BE2C (cell line): ENCODE measurements at regions not wholly inside any gene's neighbourhood (a gene's known extent, or its start where the extent isn't known, plus 50 kb on each side); places are given as distances from the start of the nearest gene placed in this dataset.

Experiments used
- DNase-seq: peaks from one replicate; pipeline ENCODE4 v3.0.0-alpha.2; 2020
- H3K27me3 ChIP-seq: fragments of 250-450 bp; sonication (Bioruptor Pico); 2 replicates; pipeline ENCODE4 v1.5.1; 2020; ENCODE audit warnings: mild to moderate bottlenecking
- H3K36me3 ChIP-seq: fragments of 250-450 bp; sonication (Bioruptor Pico); 2 replicates; pipeline ENCODE4 v1.5.1; 2020; ENCODE audit warnings: mild to moderate bottlenecking
- H3K4me1 ChIP-seq: fragments of 250-450 bp; sonication (Bioruptor Pico); 2 replicates; pipeline ENCODE4 v1.5.1; 2020
- H3K4me3 ChIP-seq: 2 replicates; pipeline ENCODE4 v1.5.1; 2011; ENCODE audit warnings: low read depth, low read length
- H3K9me3 ChIP-seq: fragments of 250-450 bp; sonication (Bioruptor Pico); 2 replicates; pipeline ENCODE4 v1.5.1; 2020
- TF ChIP-seq, protein P1 (sequence below): IDR thresholded peaks from 2 replicates; pipeline ENCODE4 v1.5.1; 2012; ENCODE audit warnings: mild to moderate bottlenecking, low read depth, low read length

DNA sequence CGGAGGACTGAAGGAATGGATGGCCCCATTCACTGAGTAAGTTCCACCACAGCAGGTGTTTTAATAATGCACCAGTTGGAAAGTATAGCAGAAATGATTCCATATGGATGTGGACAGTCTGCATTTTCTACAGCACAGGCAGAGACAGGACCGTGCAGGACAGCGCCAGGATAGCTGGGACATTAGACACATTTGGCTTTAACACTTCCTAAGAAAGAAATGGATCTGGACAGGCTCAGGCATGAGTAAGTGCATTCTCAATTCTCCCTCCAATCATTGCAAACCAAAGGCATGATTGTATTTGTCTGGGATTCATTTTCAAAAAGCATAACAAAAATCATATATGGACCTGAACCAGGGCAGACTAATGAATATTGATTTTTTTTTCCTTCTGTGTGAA lies 233.0 kb upstream of the POU2AF2 start:
- Histone ChIP-seq H3K36me3 (no peaks in the 10 kb centered on the region), H3K27me3 (no peaks in the 10 kb centered on the region; the same call in 1 of the 2 replicates), H3K4me3 (no peak overlapping the region), H3K4me1 (no peaks in the 10 kb centered on the region), H3K9me3 (no peaks in the 10 kb centered on the region)
- TF ChIP-seq, protein P1, sequence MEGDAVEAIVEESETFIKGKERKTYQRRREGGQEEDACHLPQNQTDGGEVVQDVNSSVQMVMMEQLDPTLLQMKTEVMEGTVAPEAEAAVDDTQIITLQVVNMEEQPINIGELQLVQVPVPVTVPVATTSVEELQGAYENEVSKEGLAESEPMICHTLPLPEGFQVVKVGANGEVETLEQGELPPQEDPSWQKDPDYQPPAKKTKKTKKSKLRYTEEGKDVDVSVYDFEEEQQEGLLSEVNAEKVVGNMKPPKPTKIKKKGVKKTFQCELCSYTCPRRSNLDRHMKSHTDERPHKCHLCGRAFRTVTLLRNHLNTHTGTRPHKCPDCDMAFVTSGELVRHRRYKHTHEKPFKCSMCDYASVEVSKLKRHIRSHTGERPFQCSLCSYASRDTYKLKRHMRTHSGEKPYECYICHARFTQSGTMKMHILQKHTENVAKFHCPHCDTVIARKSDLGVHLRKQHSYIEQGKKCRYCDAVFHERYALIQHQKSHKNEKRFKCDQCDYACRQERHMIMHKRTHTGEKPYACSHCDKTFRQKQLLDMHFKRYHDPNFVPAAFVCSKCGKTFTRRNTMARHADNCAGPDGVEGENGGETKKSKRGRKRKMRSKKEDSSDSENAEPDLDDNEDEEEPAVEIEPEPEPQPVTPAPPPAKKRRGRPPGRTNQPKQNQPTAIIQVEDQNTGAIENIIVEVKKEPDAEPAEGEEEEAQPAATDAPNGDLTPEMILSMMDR, result no peak
- no peak for DNase-seq

DNA sequence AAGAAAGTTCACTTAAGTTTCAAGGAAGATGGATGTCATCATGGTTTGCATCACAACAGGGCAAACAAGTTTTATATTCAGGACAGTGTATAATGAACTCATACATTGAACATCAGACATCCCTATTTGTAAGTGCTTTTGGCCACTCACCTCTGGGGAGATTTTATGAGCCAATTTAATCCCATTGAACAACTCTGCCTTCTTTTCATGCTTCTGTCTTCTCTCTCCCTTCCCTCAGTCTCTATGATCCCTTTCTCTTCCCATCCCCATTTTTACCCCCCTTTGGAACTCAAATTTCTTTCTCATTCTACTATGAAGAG lies 234.3 kb upstream of the POU2AF2 start:
- H3K36me3 ChIP-seq, result no peaks in the 10 kb centered on the region
- no peaks in the 10 kb centered on the region for H3K4me1 ChIP-seq
- no peak overlapping the region for H3K4me3 ChIP-seq
- H3K9me3 ChIP-seq, result no peaks in the 10 kb centered on the region
- H3K27me3 ChIP-seq, result no peaks in the 10 kb centered on the region; the same call in 1 of the 2 replicates
- TF ChIP-seq, protein P1, result no peak
- DNase-seq, result no peak

DNA sequence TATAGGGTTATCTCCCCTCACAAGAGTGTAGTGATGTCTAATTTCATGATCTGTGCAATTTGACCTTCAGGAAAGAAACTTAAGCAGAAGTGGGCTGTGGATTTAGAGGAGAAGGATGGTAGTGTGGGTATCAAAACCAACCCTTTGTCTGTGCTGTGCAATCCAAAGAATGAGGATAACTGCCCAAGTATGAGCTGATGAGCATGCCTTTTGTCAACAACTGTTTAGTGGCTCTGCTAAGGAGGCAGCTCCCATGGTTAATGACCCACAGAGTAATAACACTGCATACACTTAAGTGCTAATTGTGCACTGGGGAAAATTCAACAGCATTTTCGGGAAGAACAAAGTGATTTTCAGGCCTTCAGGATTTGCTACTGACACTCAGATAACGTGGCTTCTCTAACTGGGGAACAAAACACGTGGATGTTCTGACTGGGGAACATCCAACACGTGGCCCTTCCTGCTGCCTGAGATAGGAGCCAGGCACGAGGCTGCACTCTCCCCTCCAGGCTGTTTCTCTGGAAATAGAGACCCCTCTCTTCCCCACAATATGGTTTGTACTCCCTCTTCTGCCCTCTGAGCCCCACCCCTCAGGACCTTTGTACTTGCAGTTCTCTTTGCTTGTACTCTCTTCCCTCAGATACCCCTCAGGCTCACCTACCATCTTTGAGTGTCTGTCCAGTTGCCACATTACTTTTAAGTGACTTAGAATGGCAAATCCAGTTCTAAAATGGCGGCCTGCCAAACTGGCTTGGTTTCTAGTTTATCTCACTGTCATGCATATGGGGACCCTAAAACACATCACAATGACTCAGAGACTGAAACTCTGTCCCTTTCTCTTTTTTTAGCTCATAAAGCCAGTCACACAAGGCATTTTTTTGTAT lies 234.9 kb upstream of the POU2AF2 start:
- Histone ChIP-seq H3K9me3 (no peaks in the 10 kb centered on the region), H3K27me3 (no peaks in the 10 kb centered on the region; the same call in 1 of the 2 replicates), H3K36me3 (no peaks in the 10 kb centered on the region), H3K4me3 (no peak overlapping the region), H3K4me1 (no peaks in the 10 kb centered on the region)
- DNase-seq, result no peak
- TF ChIP-seq, protein P1, result no peak

DNA sequence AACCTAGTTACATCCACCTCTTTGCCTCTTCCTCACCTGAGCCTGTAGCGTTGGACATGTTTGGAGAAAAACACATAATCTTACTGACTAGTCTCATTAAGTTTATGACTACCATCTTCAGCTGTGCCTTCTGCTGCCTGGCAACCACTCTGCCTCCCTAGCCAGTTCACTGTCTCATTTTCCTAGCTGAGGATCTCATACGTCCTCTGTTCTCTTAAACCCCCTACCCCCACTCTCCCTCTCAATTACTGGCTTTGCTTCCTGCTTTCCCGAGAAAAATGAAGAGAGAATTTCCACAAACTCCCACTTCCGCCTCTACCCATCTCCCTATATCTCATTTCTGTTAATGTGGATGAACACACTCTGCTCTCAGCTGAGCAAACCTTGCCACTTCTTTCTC lies 239.3 kb upstream of the POU2AF2 start:
- Histone ChIP-seq H3K9me3 (no peaks in the 10 kb centered on the region), H3K4me1 (no peaks in the 10 kb centered on the region), H3K27me3 (no peaks in the 10 kb centered on the region; the same call in 1 of the 2 replicates), H3K4me3 (no peak overlapping the region), H3K36me3 (no peaks in the 10 kb centered on the region)
- DNase-seq, result no peak
- TF ChIP-seq, protein P1, result no peak

DNA sequence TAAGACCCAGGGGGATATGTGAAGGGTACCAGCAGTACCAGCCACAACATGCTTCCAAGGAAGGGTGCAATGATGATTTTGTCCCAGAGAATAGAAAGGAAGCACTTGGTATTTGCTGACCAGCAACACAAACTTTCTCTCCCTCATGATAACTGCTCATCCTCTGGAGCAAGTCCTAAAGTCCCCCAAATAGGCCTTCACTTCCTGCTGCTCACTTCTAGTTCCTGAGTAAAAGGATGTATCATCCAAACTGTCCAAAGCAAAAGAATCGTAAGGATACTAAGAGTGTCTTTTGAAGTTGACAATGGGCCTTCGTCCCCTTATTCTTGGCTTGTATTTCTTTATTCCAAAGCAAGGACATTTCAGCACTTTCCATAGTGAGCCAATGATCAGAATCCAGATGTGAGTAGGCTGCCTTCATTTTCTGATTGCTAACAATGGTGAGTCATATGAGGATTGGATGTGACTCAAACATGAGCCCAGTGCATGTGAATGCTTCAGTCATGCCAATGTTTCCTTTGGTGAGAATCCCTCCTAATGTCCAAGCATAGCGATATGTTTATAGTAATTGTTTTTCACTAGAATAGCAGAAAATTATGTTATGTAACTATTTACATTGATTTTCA lies 243.4 kb upstream of the POU2AF2 start:
- TF ChIP-seq, protein P1, result no peak
- Histone ChIP-seq H3K4me1 (no peaks in the 10 kb centered on the region), H3K27me3 (no peaks in the 10 kb centered on the region), H3K9me3 (no peaks in the 10 kb centered on the region), H3K4me3 (no peak overlapping the region), H3K36me3 (no peaks in the 10 kb centered on the region)
- DNase-seq, result no peak

DNA sequence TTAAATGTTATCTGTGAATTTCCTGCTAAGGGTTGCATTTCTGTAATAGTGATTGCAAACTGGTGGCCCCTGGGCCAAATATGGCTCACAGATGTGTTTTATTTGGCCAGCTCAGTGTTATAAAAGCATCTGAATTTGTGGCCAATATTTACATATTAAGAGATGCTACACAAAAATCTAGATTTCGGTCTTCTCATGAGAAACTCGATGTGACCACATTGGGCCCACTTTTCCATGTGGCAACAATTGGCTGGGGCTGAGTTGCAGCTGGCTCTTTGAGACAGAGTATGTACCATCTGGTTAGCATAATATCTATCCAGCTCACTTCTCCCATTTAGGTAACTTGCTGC lies 244.5 kb upstream of the POU2AF2 start:
- H3K4me3 ChIP-seq, result no peak overlapping the region
- TF ChIP-seq, protein P1, result no peak
- H3K4me1 ChIP-seq, result no peaks in the 10 kb centered on the region
- no peaks in the 10 kb centered on the region for H3K9me3 ChIP-seq
- no peaks in the 10 kb centered on the region for H3K27me3 ChIP-seq
- H3K36me3 ChIP-seq, result no peaks in the 10 kb centered on the region
- DNase-seq, result no peak
